SK-N-SH treated with all-trans-retinoic acid at 6 μM for 48 hours (cell line): ENCODE measurements at regions not wholly inside any gene's neighbourhood (a gene's known extent, or its start where the extent isn't known, plus 50 kb on each side); places are given as distances from the start of the nearest gene placed in this dataset.

Experiments
- ARNTL ChIP-seq: fragments of 450-650 bp; formaldehyde crosslinking; IDR thresholded peaks from 2 replicates; pipeline ENCODE4 v1.5.0; 2020; ENCODE audit warnings: low read depth, mild to moderate bottlenecking, moderate library complexity, borderline replicate concordance
- PATZ1 ChIP-seq: fragments of 250-450 bp; sonication (Bioruptor Pico); IDR thresholded peaks from 2 replicates; pipeline ENCODE4 v1.8.0; 2020; ENCODE audit warnings: mild to moderate bottlenecking, moderate library complexity, borderline replicate concordance
- TSHZ2 ChIP-seq: fragments of 250-450 bp; sonication (Bioruptor Pico); IDR thresholded peaks from 2 replicates; pipeline ENCODE4 v1.5.0; 2020; ENCODE audit warnings: mild to moderate bottlenecking, moderate library complexity

- TF ChIP-seq PATZ1 (no peak), ARNTL (CRISPR knock-in tag) (no peak), TSHZ2 (CRISPR knock-in tag) (no peak)
Measured at GRCh38 chr7:47008461-47008860, 573.5 kb downstream of the TNS3 start.
